GM21786 (cell line): ENCODE measurements at regions not wholly inside any gene's neighbourhood (a gene's known extent, or its start where the extent isn't known, plus 50 kb on each side); places are given as distances from the start of the nearest gene placed in this dataset.
"Not testable (repeated sequence)": the region's sequence is repeated elsewhere in the genome, so short reads cannot be mapped to it uniquely, and the experiment has no call there.

Experiments
- ATAC-seq: cut with Tn5 transposase; IDR thresholded peaks from one replicate; pipeline ENCODE4 v1.9.1; 2021; ENCODE audit not compliant: unreplicated experiment

- not testable (repeated sequence) for ATAC-seq
Observed at GRCh38 chr4:54993473-54994026, 131.8 kb downstream of the KDR start.

- no peak for ATAC-seq
Observed at GRCh38 chr4:54992266-54992665, 133.1 kb downstream of the KDR start.

- ATAC-seq, result no peak
Observed at GRCh38 chr4:54988655-54989054, 136.7 kb downstream of the KDR start.

- ATAC-seq, result no peak
Observed at GRCh38 chr4:54986095-54986846, 139.1 kb downstream of the KDR start.

GRCh38 chr4:54976682-54977081 is 148.7 kb downstream of the KDR start:
- ATAC-seq, result no peak

GRCh38 chr4:54976031-54976430 is 149.4 kb downstream of the KDR start:
- ATAC-seq, result no peak

- ATAC-seq, result no peak
Observed at GRCh38 chr4:54973784-54974183, 151.6 kb downstream of the KDR start.

- no peak for ATAC-seq
Observed at GRCh38 chr4:54971474-54971950, 153.9 kb downstream of the KDR start.

GRCh38 chr4:54967289-54967688 is 158.1 kb downstream of the KDR start:
- no peak for ATAC-seq

GRCh38 chr4:54961357-54961975 is 163.9 kb downstream of the KDR start:
- ATAC-seq, result no peak

- ATAC-seq, result no peak
Observed at GRCh38 chr4:54959651-54960116, 165.7 kb downstream of the KDR start.

- ATAC-seq, result no peak
Observed at GRCh38 chr4:54959131-54959530, 166.3 kb downstream of the KDR start.

- no peak for ATAC-seq
Observed at GRCh38 chr4:54958236-54958635, 167.2 kb downstream of the KDR start.

GRCh38 chr4:54954656-54955388 is 170.6 kb downstream of the KDR start:
- no peak for ATAC-seq

GRCh38 chr4:54946741-54947140 is 178.7 kb downstream of the KDR start:
- no peak for ATAC-seq

GRCh38 chr4:54945838-54946237 is 179.6 kb downstream of the KDR start:
- ATAC-seq, result peak; percentile 41

GRCh38 chr4:54942721-54943120 is 182.7 kb downstream of the KDR start:
- peak; percentile 43 for ATAC-seq

GRCh38 chr4:54941994-54942552 is 183.3 kb downstream of the KDR start:
- ATAC-seq, result peak; percentile 79

- ATAC-seq, result no peak
Observed at GRCh38 chr4:54940996-54941865, 184.2 kb downstream of the KDR start.

GRCh38 chr4:54937501-54937900 is 187.9 kb downstream of the KDR start:
- no peak for ATAC-seq
